Endothelial cell of umbilical vein (primary cell): ENCODE measurements at regions not wholly inside any gene's neighbourhood (a gene's known extent, or its start where the extent isn't known, plus 50 kb on each side); places are given as distances from the start of the nearest gene placed in this dataset.
"Not testable (repeated sequence)": the region's sequence is repeated elsewhere in the genome, so short reads cannot be mapped to it uniquely, and the experiment has no call there.

ENCODE experiments used
- BruUV-seq: library from RNA; stranded (reverse); fragments of 400-500 nt; replicated peaks from 2 replicates; lab custom pipeline; 2021; lab: Mats Ljungman, UMichigan
- CTCF ChIA-PET: fragments of 300-600, 350-600 bp; sonication (Branson Sonifier 250); formaldehyde crosslinking; loops from one replicate; lab custom pipeline; 2021; ENCODE audit warnings: antibody characterized with exemption, inconsistent platforms; lab: Charles Lee
- POLR2A ChIA-PET: fragments of 300-600, 350-600 bp; sonication (Branson Sonifier 250); formaldehyde crosslinking; loops from one replicate; lab custom pipeline; 2021; ENCODE audit warnings: antibody characterized with exemption, inconsistent platforms; lab: Charles Lee
- DNase-seq: peaks from one replicate; pipeline ENCODE4 v3.0.0-alpha.2; 2011; ENCODE audit warnings: low read depth, low spot score
- FAIRE-seq: peaks from 2 replicates; lab custom pipeline; 2011; peaks lifted over from hg19 to GRCh38; lab: Jason Lieb, UNC
- H2AFZ ChIP-seq: 2 replicates; pipeline ENCODE4 v1.6.0; 2012; ENCODE audit warnings: low read depth, low read length, control low read depth, inconsistent platforms
- H3K27ac ChIP-seq: 2 replicates; pipeline ENCODE4 v1.5.1; 2011; ENCODE audit warnings: low read depth, mild to moderate bottlenecking, control low read depth, low read length, moderate library complexity; ENCODE audit not compliant: insufficient read depth
- H3K27me3 ChIP-seq, 2 experiments: 2 replicates each; pipeline versions ENCODE4 v1.6.0 to v1.6.1; 2011; ENCODE audit warnings: low read length in 2 of 2, mixed read lengths in 1 of 2; ENCODE audit not compliant: control insufficient read depth in 2 of 2, insufficient read depth in 2 of 2
- H3K36me3 ChIP-seq, 2 experiments: 2 replicates in 1 of 2; 3 replicates in 1 of 2; pipeline ENCODE4 v1.5.1; 2011; ENCODE audit warnings: low read length in 2 of 2, mild to moderate bottlenecking in 1 of 2, moderate library complexity in 1 of 2; ENCODE audit not compliant: control insufficient read depth in 2 of 2, insufficient read depth in 2 of 2; ENCODE audit errors: extremely low read depth in 1 of 2
- H3K4me1 ChIP-seq: 3 replicates; pipeline ENCODE4 v1.5.1; 2011; ENCODE audit warnings: mild to moderate bottlenecking, low read length; ENCODE audit not compliant: control insufficient read depth, insufficient read depth; ENCODE audit errors: extremely low read depth
- H3K4me2 ChIP-seq: 2 replicates; pipeline ENCODE4 v1.6.1; 2011; ENCODE audit warnings: low read length, control low read depth, mixed read lengths; ENCODE audit not compliant: insufficient read depth
- H3K4me3 ChIP-seq, 3 experiments: fragments of 200-600 bp in 1 of 3; sonication (generic), shearing (Covaris generic) in 1 of 3; replicated peaks in 1 of 3; 2 replicates each; pipeline ENCODE4 v1.5.1; 2011 to 2016; ENCODE audit warnings: control low read depth in 3 of 3, low read length in 3 of 3, mild to moderate bottlenecking in 2 of 3, inconsistent platforms in 1 of 3, low read depth in 1 of 3, moderate library complexity in 1 of 3; ENCODE audit not compliant: insufficient read depth in 1 of 3
- H3K79me2 ChIP-seq: 2 replicates; pipeline ENCODE4 v1.6.0; 2012; ENCODE audit warnings: low read length, inconsistent platforms; ENCODE audit not compliant: control insufficient read depth, insufficient read depth
- H3K9ac ChIP-seq: replicated peaks from 2 replicates; pipeline ENCODE3; 2011; ENCODE audit warnings: low read length, control low read depth; ENCODE audit not compliant: insufficient read depth; ENCODE audit errors: extremely low read depth
- H3K9me1 ChIP-seq: replicated peaks from 3 replicates; pipeline ENCODE4 v1.6.0; 2011; ENCODE audit warnings: mild to moderate bottlenecking, low read length; ENCODE audit not compliant: control insufficient read depth, insufficient read depth; ENCODE audit errors: extremely low read depth
- H3K9me3 ChIP-seq: replicated peaks from 2 replicates; pipeline ENCODE4 v1.5.1; 2012; ENCODE audit warnings: low read length, inconsistent platforms; ENCODE audit not compliant: control insufficient read depth, insufficient read depth
- H4K20me1 ChIP-seq: replicated peaks from 2 replicates; pipeline ENCODE3; 2011; ENCODE audit warnings: mild to moderate bottlenecking, low read length; ENCODE audit not compliant: control insufficient read depth, insufficient read depth; ENCODE audit errors: extremely low read depth
- dilution Hi-C: fragments of 300-500 bp; cut with MboI; formaldehyde crosslinking; loops from one replicate; pipeline ENCODE4 v1.15.0; 2019; ENCODE audit warnings: low sequenced_read_pairs; ENCODE audit not compliant: extremely low pct_ligation_motif_present
- intact Hi-C: fragments of 100-400 bp; cut with micrococcal nuclease; formaldehyde crosslinking; loops from one replicate; pipeline ENCODE4 v1.10.0; 2022

- H3K79me2 ChIP-seq, H3K9me3 ChIP-seq, BruUV-seq, H4K20me1 ChIP-seq, H3K27ac ChIP-seq, CTCF ChIA-PET, H3K4me1 ChIP-seq, H3K4me3 ChIP-seq, H3K36me3 ChIP-seq, H3K27me3 ChIP-seq, H2AFZ ChIP-seq, POLR2A ChIA-PET, H3K4me2 ChIP-seq, dilution Hi-C loops, H3K9me1 ChIP-seq, FAIRE-seq, intact Hi-C loops, H3K9ac ChIP-seq, DNase-seq: not testable (repeated sequence)
These were observed 165.4 kb upstream of the JADE1 start for GRCh38 chr4:128644107-128644506.

DNA sequence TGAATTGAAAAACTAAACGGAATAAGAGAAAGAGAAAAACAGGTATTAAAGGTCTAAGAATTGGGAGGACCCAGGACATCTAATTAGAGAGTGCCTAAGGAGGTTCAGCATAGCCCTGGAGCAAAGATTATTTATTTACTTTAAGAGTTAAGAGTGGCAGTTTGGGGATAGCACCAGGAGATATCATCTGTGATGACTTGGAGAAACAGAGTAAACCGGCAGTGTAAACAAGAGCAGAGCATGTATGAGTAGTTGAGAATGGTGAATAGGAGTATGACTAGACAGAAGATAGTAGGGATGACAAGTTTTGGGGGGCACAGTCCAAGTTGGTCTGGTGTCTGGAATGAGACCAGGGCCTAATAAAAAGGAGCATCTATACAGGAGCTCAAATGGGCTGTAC is 167.9 kb upstream of the JADE1 start:
- H3K27ac ChIP-seq, H3K9me3 ChIP-seq, H3K79me2 ChIP-seq, H3K9ac ChIP-seq, H3K4me2 ChIP-seq, H3K4me1 ChIP-seq, H3K36me3 ChIP-seq, intact Hi-C loops, H4K20me1 ChIP-seq, FAIRE-seq, DNase-seq, CTCF ChIA-PET, H3K4me3 ChIP-seq, dilution Hi-C loops, H3K27me3 ChIP-seq, H3K9me1 ChIP-seq, H2AFZ ChIP-seq, POLR2A ChIA-PET, BruUV-seq: not testable (repeated sequence)
